Stomach (tissue), 8 donors: ENCODE measurements at regions not wholly inside any gene's neighbourhood (a gene's known extent, or its start where the extent isn't known, plus 50 kb on each side); places are given as distances from the start of the nearest gene placed in this dataset.
A peak's percentile ranks its signal among the peaks of the same experiment; 100 is the strongest.

Experiments
- DNase-seq, 2 donors: peaks; one replicate each; pipeline versions ENCODE4 v3.0.0 to v3.0.0-alpha.2; 2013 to 2019
- H3K27ac ChIP-seq, 5 donors: fragments of 200-600 bp in 4 of 5; sonication (generic) in 4 of 5; one replicate each; pipeline ENCODE4 v1.5.1; 2013 to 2019; ENCODE audit warnings: mild to moderate bottlenecking in 1 of 5, moderate library complexity in 1 of 5
- H3K27me3 ChIP-seq, 3 donors: fragments of 200-600 bp; sonication (generic); one replicate each; pipeline ENCODE4 v1.5.1; 2017 to 2019; ENCODE audit warnings: mixed run types in 1 of 3
- H3K36me3 ChIP-seq, 4 donors: fragments of 200-600 bp; sonication (generic); 1 replicate in 3 of 4; 2 replicates in 1 of 4; pipeline ENCODE4 v1.5.1; 2016 to 2019
- H3K4me1 ChIP-seq, 4 donors: fragments of 200-600 bp; sonication (generic); one replicate each; pipeline ENCODE4 v1.5.1; 2016 to 2019
- H3K4me3 ChIP-seq, 4 donors: fragments of 200-600 bp; sonication (generic) in 3 of 4; one replicate each; pipeline ENCODE4 v1.5.1; 2016 to 2019; ENCODE audit warnings: mild to moderate bottlenecking in 1 of 4
- H3K9me3 ChIP-seq, 4 donors: fragments of 200-600 bp; sonication (generic); one replicate each; pipeline ENCODE4 v1.5.1; 2016 to 2019
- CTCF ChIP-seq, 7 experiments: fragments of 450-650 bp in 4 of 7; fragments of 200-600 bp in 3 of 7; sonication (generic) in 3 of 7; IDR thresholded peaks; one replicate each; pipeline ENCODE4 v1.5.1; 2016 to 2019; ENCODE audit warnings: antibody characterized with exemption in 7 of 7, control low read depth in 2 of 7, mild to moderate bottlenecking in 1 of 7
- EP300 ChIP-seq: sonication (generic); formaldehyde crosslinking; IDR thresholded peaks from one replicate; pipeline ENCODE4 v1.6.1; 2017; ENCODE audit warnings: antibody characterized with exemption
- POLR2A ChIP-seq, 4 donors: fragments of 450-650 bp; IDR thresholded peaks; one replicate each; pipeline ENCODE4 v1.6.1; 2016; ENCODE audit warnings: antibody characterized with exemption in 4 of 4, control low read depth in 2 of 4, mild to moderate bottlenecking in 1 of 4, moderate library complexity in 1 of 4
- POLR2AphosphoS5 ChIP-seq, 3 donors: sonication (generic); formaldehyde crosslinking; IDR thresholded peaks; one replicate each; pipeline ENCODE4 v1.6.1; 2016; ENCODE audit warnings: antibody characterized with exemption in 3 of 3
- WGBS, 5 donors: extraction: QIAGEN DNeasy Blood & Tissue Kit in 3 of 5; methylation state at CpG; one replicate each; pipeline versions ENCODE4 v1.1.5 to v1.1.7; 2013 to 2018; 5-methylcytosine and 5-hydroxymethylcytosine counted together
- intact Hi-C: fragments of 100-400 bp; cut with DNase I; formaldehyde crosslinking; loops from one replicate; pipeline ENCODE4 v1.15.1; 2023; ENCODE audit warnings: low total_unique reads
- donor health status: healthy with polysubstance abuse.
- donor health status: Bipolar disorder and iron deficiency.
- donor health status: healthy.

- Histone ChIP-seq H3K27ac (no peak overlapping the region), H3K4me3 (no peak overlapping the region), H3K27me3 (no peaks in the 10 kb centered on the region), H3K9me3 (no peaks in the 10 kb centered on the region), H3K36me3 (no peaks in the 10 kb centered on the region), H3K4me1 (no peaks in the 10 kb centered on the region)
- intact Hi-C loops, result no loop called here
- WGBS, 5 donors, result 92 to 95% (median 94%) methylated on average over 4 of the region's 4 CpGs
- TF ChIP-seq CTCF (IDR thresholded peaks at IDR 0.05), result no peak
- no peak for TF ChIP-seq POLR2AphosphoS5 (IDR thresholded peaks at IDR 0.05)
- no peak for TF ChIP-seq EP300
- no peak for TF ChIP-seq POLR2A (IDR thresholded peaks at IDR 0.05)
- DNase-seq, result no peak
These were observed 175.0 kb upstream of the APCDD1 start for GRCh38 chr18:10279471-10279870.

GRCh38 chr18:10279905-10280644 is 174.4 kb upstream of the APCDD1 start:
- H3K9me3 ChIP-seq, result no peaks in the 10 kb centered on the region
- no peaks in the 10 kb centered on the region for H3K27me3 ChIP-seq
- no peak for DNase-seq
- H3K4me1 ChIP-seq, result no peaks in the 10 kb centered on the region
- no peaks in the 10 kb centered on the region for H3K36me3 ChIP-seq
- no peak overlapping the region for H3K4me3 ChIP-seq
- intact Hi-C loops, result no loop called here
- TF ChIP-seq POLR2A (IDR thresholded peaks at IDR 0.05), result no peak
- TF ChIP-seq POLR2AphosphoS5 (IDR thresholded peaks at IDR 0.05), result no peak
- no peak for TF ChIP-seq EP300
- TF ChIP-seq CTCF (IDR thresholded peaks at IDR 0.05), result no peak
- 80 to 87% (median 85%) methylated on average over 9 of the region's 9 CpGs for whole genome bisulfite sequencing, 5 donors
- H3K27ac ChIP-seq, result no peak overlapping the region

GRCh38 chr18:10284540-10285282 is 169.7 kb upstream of the APCDD1 start:
- Histone ChIP-seq H3K4me1 (peaks cover 0 to under 1% (median 0%) of the 10 kb centered on the region in 4 donors), H3K36me3 (no peaks in the 10 kb centered on the region), H3K9me3 (peaks cover 0 to 7% (median 3%) of the 10 kb centered on the region in 4 donors), H3K4me3 (no peak overlapping the region), H3K27me3 (no peaks in the 10 kb centered on the region), H3K27ac (no peak overlapping the region)
- DNase-seq, result peak in 1 of 2 donors; percentile 16
- TF ChIP-seq POLR2AphosphoS5 (IDR thresholded peaks at IDR 0.05) (no peak), CTCF (IDR thresholded peaks at IDR 0.05) (no peak), POLR2A (IDR thresholded peaks at IDR 0.05) (no peak), EP300 (no peak)
- 65 to 80% (median 70%) methylated on average over 13 of the region's 13 CpGs for WGBS, 5 donors
- intact Hi-C loops, result no loop called here

- Histone ChIP-seq H3K4me3 (no peak overlapping the region), H3K27ac (no peak overlapping the region), H3K27me3 (no peaks in the 10 kb centered on the region), H3K36me3 (no peaks in the 10 kb centered on the region), H3K9me3 (peaks cover 0 to 7% (median 3%) of the 10 kb centered on the region in 4 donors), H3K4me1 (peaks cover 0 to 6% (median 0%) of the 10 kb centered on the region in 4 donors)
- 71 to 86% (median 78%) methylated on average over 3 of the region's 3 CpGs for whole genome bisulfite sequencing, 5 donors
- intact Hi-C loops, result no loop called here
- no peak for DNase-seq
- no peak for TF ChIP-seq POLR2A (IDR thresholded peaks at IDR 0.05)
- TF ChIP-seq CTCF (IDR thresholded peaks at IDR 0.05), result no peak
- TF ChIP-seq POLR2AphosphoS5 (IDR thresholded peaks at IDR 0.05), result no peak
- TF ChIP-seq EP300, result no peak
These were observed 169.2 kb upstream of the APCDD1 start for GRCh38 chr18:10285283-10285640.
